ENCODE measurements at regions not wholly inside any gene's neighbourhood (a gene's known extent, or its start where the extent isn't known, plus 50 kb on each side); places are given as distances from the start of the nearest gene placed in this dataset.

- TF ChIP-seq, protein P1, sequence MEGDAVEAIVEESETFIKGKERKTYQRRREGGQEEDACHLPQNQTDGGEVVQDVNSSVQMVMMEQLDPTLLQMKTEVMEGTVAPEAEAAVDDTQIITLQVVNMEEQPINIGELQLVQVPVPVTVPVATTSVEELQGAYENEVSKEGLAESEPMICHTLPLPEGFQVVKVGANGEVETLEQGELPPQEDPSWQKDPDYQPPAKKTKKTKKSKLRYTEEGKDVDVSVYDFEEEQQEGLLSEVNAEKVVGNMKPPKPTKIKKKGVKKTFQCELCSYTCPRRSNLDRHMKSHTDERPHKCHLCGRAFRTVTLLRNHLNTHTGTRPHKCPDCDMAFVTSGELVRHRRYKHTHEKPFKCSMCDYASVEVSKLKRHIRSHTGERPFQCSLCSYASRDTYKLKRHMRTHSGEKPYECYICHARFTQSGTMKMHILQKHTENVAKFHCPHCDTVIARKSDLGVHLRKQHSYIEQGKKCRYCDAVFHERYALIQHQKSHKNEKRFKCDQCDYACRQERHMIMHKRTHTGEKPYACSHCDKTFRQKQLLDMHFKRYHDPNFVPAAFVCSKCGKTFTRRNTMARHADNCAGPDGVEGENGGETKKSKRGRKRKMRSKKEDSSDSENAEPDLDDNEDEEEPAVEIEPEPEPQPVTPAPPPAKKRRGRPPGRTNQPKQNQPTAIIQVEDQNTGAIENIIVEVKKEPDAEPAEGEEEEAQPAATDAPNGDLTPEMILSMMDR (IDR thresholded peaks at IDR 0.05): peak; percentile 67
- TF ChIP-seq, protein P2, sequence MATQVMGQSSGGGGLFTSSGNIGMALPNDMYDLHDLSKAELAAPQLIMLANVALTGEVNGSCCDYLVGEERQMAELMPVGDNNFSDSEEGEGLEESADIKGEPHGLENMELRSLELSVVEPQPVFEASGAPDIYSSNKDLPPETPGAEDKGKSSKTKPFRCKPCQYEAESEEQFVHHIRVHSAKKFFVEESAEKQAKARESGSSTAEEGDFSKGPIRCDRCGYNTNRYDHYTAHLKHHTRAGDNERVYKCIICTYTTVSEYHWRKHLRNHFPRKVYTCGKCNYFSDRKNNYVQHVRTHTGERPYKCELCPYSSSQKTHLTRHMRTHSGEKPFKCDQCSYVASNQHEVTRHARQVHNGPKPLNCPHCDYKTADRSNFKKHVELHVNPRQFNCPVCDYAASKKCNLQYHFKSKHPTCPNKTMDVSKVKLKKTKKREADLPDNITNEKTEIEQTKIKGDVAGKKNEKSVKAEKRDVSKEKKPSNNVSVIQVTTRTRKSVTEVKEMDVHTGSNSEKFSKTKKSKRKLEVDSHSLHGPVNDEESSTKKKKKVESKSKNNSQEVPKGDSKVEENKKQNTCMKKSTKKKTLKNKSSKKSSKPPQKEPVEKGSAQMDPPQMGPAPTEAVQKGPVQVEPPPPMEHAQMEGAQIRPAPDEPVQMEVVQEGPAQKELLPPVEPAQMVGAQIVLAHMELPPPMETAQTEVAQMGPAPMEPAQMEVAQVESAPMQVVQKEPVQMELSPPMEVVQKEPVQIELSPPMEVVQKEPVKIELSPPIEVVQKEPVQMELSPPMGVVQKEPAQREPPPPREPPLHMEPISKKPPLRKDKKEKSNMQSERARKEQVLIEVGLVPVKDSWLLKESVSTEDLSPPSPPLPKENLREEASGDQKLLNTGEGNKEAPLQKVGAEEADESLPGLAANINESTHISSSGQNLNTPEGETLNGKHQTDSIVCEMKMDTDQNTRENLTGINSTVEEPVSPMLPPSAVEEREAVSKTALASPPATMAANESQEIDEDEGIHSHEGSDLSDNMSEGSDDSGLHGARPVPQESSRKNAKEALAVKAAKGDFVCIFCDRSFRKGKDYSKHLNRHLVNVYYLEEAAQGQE (IDR thresholded peaks at IDR 0.05; ENCODE audit: insufficient read depth in 1 of 2, low read depth in 2 of 2, low read length in 1 of 2): no peak
- no peak for TF ChIP-seq POLR2AphosphoS5 (IDR thresholded peaks at IDR 0.05; ENCODE audit: low read depth, low read length)
Observed at GRCh38 chr5:97297063-97297703, 114.1 kb upstream of the RIOK2 start.
